Muscle layer of duodenum (tissue), 2 donors: ENCODE measurements at regions not wholly inside any gene's neighbourhood (a gene's known extent, or its start where the extent isn't known, plus 50 kb on each side); places are given as distances from the start of the nearest gene placed in this dataset.

Source experiments
- H3K27ac ChIP-seq: one replicate; pipeline ENCODE4 v1.7.0; 2013; ENCODE audit warnings: mild to moderate bottlenecking, low read length
- H3K27me3 ChIP-seq: one replicate; pipeline ENCODE4 v1.7.0; 2013; ENCODE audit warnings: low read depth, mild to moderate bottlenecking, control low read depth, low read length
- H3K36me3 ChIP-seq, 2 donors: one replicate each; pipeline ENCODE4 v1.7.0; 2013; ENCODE audit warnings: low read length in 2 of 2, control low read depth in 1 of 2, mild to moderate bottlenecking in 1 of 2; ENCODE audit not compliant: insufficient read depth in 2 of 2, control insufficient read depth in 1 of 2
- H3K4me1 ChIP-seq, 2 donors: one replicate each; pipeline ENCODE4 v1.7.0; 2013; ENCODE audit warnings: low read length in 2 of 2, mild to moderate bottlenecking in 2 of 2, control low read depth in 1 of 2, moderate library complexity in 1 of 2; ENCODE audit not compliant: insufficient read depth in 2 of 2, control insufficient read depth in 1 of 2
- H3K4me3 ChIP-seq, 2 donors: one replicate each; pipeline ENCODE4 v1.7.0; 2013; ENCODE audit warnings: low read length in 2 of 2, low read depth in 1 of 2, mild to moderate bottlenecking in 1 of 2
- H3K9me3 ChIP-seq, 2 donors: one replicate each; pipeline ENCODE4 v1.7.0; 2013; ENCODE audit warnings: low read length in 2 of 2, control low read depth in 1 of 2, mild to moderate bottlenecking in 1 of 2; ENCODE audit not compliant: control insufficient read depth in 1 of 2
- donor health status: healthy.

DNA sequence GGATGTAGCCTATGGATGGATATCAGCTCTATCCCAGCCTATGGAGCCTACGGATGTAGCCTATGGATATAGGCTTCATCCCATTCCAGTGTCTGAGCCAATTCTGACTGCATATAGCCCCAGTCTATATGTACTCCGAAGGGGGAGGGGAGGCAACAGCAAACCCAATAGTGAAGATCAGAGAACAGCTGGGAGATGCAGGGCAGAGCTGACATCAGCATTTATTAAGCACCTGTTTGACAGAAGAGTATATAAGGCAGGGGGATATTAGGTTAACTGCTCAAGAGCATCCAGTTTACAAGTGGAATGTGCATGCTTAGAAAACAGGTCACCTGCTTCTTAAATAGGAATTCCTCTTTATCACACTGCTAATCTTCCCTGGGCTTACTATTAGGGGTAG lies 85.2 kb downstream of the TNFAIP3 start:
- Histone ChIP-seq H3K36me3 (no peaks in the 10 kb centered on the region), H3K4me1 (no peaks in the 10 kb centered on the region), H3K27me3 (no peaks in the 10 kb centered on the region), H3K4me3 (no peak overlapping the region), H3K27ac (no peak overlapping the region), H3K9me3 (no peaks in the 10 kb centered on the region)

DNA sequence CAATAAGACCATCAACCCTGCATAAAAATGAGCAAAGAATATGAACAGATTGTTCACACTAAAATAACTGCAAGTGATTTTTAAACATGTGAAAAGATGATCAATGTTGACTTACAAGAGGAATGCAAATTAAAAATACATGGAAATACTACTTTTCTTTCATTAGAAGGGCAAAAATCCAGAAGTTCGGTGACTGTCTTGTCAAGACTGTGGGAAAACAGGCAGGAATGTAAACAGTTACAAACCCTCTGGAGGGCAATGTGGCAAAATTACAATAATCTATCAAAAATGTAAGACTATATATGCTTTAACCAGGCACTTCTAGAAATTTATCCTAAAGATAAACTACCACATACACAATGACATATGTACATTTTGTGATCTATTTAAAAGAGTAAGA lies 86.7 kb downstream of the TNFAIP3 start:
- Histone ChIP-seq H3K27me3 (no peaks in the 10 kb centered on the region), H3K27ac (no peak overlapping the region)

DNA sequence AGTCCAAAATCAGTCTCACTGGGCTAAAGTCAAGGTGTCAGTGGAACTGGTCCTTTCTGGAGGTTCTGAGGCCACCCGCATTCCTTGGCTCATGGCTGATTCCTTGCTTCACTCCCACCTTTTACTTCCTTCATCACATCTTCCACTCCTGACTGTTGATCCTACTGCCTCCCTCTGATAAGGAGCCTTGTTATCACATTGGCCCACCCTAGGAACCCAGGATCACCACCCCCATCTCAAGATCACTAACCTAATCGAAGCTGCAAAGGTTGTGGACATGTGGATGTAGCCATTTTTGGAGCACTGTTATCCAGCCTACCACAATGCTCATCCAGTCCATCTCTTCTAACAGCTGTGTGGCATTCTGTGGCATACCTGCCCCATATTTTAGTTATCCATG lies 87.2 kb downstream of the TNFAIP3 start:
- Histone ChIP-seq H3K4me3 (no peak overlapping the region), H3K27me3 (no peaks in the 10 kb centered on the region), H3K27ac (no peak overlapping the region), H3K9me3 (no peaks in the 10 kb centered on the region), H3K36me3 (no peaks in the 10 kb centered on the region), H3K4me1 (no peaks in the 10 kb centered on the region)

More for the DNA sequence above, 86.7 kb downstream of the TNFAIP3 start:
- no peak overlapping the region for H3K4me3 ChIP-seq
- no peaks in the 10 kb centered on the region for H3K4me1 ChIP-seq
- no peaks in the 10 kb centered on the region for H3K9me3 ChIP-seq
- no peaks in the 10 kb centered on the region for H3K36me3 ChIP-seq

DNA sequence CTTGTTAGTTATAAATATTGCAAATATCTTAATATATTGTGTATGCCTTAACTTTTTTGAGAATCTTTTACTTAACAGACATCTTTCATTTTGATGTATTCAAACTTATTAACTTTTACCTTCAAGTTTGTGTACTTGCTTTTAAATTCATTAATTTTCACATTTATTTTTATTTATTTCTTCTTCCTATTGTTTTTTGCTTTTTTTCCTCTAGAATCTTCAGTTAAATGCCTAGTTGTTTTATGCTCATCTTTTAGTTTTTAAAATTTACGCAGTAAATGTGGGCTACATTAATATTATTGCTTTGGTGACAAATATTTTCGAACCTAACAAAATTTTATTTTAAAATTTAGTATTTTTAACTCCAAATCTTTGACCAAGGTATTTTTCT lies 89.0 kb downstream of the TNFAIP3 start:
- H3K4me1 ChIP-seq = no peaks in the 10 kb centered on the region
- no peak overlapping the region for H3K4me3 ChIP-seq
- H3K36me3 ChIP-seq = no peaks in the 10 kb centered on the region
- H3K27ac ChIP-seq = no peak overlapping the region
- H3K9me3 ChIP-seq = no peaks in the 10 kb centered on the region
- no peaks in the 10 kb centered on the region for H3K27me3 ChIP-seq

DNA sequence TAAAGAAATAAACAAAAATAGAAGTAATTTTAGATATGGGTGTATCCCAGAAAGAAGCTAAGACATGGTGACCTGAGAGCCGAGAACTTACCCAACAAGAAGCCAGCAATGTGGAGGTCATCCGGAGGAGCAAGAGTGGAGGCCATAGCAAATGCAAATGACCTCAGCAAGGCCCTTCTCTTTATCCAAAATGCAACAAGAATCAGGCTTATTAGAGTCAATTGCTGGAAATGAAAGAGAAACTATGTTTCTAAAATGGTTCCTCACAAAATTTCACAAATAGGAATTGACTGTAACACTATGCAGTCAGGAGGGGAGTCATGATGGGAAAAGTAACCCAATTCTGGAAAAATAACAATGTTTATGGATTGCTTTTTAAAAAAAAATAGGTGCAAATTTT lies 90.4 kb downstream of the TNFAIP3 start:
- H3K36me3 ChIP-seq = no peaks in the 10 kb centered on the region
- no peaks in the 10 kb centered on the region for H3K9me3 ChIP-seq
- H3K4me1 ChIP-seq = no peaks in the 10 kb centered on the region
- no peak overlapping the region for H3K4me3 ChIP-seq
- H3K27me3 ChIP-seq = no peaks in the 10 kb centered on the region
- no peak overlapping the region for H3K27ac ChIP-seq

DNA sequence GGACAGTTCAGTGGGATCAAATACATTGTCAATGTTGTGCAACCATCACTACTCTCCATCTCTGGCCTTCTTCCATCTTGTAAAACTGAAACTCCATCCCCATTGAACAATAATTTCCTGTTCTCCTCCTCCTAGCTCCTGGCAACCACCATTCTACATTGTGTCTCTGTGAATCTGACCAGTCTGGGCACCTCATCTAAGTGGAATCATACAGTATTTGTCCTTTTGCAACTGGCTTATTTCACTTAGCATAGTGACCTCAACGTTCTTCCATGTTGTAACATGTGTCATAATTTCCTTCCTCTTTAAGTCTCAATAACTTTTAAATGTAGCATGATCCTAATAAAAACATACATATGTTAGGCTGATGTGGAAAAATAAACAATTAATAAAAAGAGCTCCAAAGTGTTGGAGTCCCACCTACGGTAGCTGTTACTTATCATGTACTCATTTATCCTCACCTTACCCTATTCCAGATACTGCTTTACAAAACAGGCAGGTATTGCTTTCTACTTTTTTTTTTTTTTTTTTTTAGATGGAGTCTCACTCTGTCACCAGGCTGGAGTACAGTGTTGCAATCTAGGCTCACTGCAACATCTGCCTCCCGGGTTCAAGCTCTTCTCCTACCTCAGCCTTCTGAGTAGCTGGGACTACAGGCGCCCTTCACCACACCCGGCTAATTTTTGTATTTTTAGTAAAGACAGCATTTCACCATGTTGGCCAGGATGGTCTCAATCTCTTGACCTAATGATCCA lies 91.9 kb downstream of the TNFAIP3 start:
- Histone ChIP-seq H3K27me3 (no peaks in the 10 kb centered on the region), H3K27ac (no peak overlapping the region)

DNA sequence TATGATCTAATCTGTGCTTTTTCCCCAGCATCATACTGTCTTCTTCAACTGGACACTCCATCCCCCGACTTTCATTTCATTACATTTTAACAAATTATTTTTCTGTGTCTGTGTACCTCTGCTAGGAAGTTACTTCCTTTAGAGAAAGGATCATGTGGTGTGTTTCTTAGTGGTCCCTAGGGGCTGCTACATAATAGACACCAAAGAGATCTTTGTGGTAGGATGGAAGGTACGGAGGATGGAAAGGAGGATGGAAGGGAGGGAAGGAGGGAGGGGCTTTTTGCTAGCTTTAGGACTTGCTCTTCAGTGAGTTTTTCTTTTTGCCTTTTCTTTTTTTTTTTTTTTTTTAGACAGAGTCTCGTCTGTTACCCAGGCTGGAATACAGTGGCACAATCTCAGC lies 95.7 kb downstream of the TNFAIP3 start:
- H3K9me3 ChIP-seq = no peaks in the 10 kb centered on the region
- H3K27me3 ChIP-seq = no peaks in the 10 kb centered on the region
- H3K36me3 ChIP-seq = no peaks in the 10 kb centered on the region
- H3K4me3 ChIP-seq = no peak overlapping the region
- no peak overlapping the region for H3K27ac ChIP-seq
- H3K4me1 ChIP-seq = no peaks in the 10 kb centered on the region

More for the DNA sequence above, 91.9 kb downstream of the TNFAIP3 start:
- no peaks in the 10 kb centered on the region for H3K9me3 ChIP-seq
- H3K4me3 ChIP-seq = no peak overlapping the region
- no peaks in the 10 kb centered on the region for H3K4me1 ChIP-seq
- H3K36me3 ChIP-seq = no peaks in the 10 kb centered on the region

DNA sequence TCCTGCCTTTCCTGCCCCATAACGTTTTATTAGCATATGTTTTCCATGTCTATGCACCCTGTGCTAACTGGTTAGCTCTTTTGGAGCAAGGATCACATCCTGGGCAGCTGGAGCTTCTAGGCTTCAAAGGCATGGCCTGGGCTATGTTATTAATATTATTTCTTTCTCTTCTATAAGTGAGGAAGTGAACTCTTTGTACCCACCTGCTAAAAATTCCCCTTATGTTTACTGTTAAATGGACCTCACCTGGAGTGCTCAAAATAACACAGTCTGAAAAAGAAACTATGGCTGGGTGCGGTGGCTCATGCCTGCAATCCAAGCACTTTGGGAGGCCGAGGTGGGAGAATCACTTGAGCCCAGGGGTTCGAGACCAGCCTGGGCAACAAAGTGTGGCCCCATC lies 97.8 kb downstream of the TNFAIP3 start:
- Histone ChIP-seq H3K36me3 (no peaks in the 10 kb centered on the region), H3K27me3 (no peaks in the 10 kb centered on the region), H3K4me1 (no peaks in the 10 kb centered on the region), H3K4me3 (no peak overlapping the region), H3K9me3 (no peaks in the 10 kb centered on the region), H3K27ac (no peak overlapping the region)

DNA sequence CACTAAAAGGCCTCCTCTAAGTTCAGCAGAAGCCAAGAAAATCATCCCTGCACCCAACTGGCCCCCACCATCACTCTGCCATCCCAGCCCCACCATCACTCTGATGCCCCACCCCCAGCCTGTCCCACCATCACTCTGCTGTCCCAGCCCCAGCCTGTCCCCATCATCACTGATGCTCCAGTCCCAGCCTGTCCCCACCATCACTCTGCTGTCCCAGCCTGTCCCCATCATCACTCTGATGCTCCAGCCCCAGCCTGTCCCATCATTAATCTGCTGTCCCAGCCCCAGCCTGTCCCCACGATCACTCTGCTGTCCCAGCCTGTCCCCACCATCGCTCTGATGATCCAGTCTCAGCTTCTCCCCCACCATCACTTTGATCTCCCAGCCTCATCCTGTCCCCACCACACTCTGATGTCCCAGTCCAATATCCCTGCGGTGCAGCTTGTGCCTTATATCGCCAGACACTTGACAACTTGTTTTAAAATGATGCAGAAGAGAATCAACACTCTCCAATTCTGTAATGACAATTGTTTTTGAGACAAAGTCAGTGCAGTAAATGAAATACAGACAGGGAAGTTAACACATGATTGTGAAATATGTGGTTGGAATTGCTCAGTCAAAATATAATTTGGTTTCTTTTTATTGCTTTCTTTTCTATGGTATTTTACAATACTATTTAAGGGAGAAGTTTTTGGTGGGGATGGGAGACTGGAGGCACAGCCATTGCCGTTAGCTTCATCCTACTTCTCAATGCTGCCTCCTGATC lies 100.8 kb downstream of the TNFAIP3 start:
- no peaks in the 10 kb centered on the region for H3K27me3 ChIP-seq
- H3K27ac ChIP-seq = no peak overlapping the region
- H3K4me1 ChIP-seq = no peaks in the 10 kb centered on the region
- no peaks in the 10 kb centered on the region for H3K36me3 ChIP-seq
- H3K4me3 ChIP-seq = no peak overlapping the region
- H3K9me3 ChIP-seq = no peaks in the 10 kb centered on the region

DNA sequence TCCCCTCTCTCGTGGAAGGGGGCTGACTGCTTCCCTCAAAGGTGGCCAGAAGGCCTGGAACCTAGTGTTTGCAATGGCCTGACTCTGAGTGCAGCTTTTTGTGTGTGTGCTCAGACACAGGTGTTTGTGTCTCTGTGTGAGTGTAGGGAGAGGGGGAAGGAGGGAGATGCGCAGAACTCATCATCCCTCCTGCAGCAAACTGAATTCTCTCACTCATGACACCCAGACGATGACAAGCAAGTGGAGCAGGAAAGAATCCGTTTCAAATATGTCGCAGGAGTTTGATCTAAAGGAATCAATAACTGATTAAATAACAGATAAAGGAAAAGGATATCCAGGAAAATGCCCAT lies 101.4 kb downstream of the TNFAIP3 start:
- H3K36me3 ChIP-seq = no peaks in the 10 kb centered on the region
- no peak overlapping the region for H3K4me3 ChIP-seq
- H3K9me3 ChIP-seq = no peaks in the 10 kb centered on the region
- no peaks in the 10 kb centered on the region for H3K27me3 ChIP-seq
- no peak overlapping the region for H3K27ac ChIP-seq
- no peaks in the 10 kb centered on the region for H3K4me1 ChIP-seq

DNA sequence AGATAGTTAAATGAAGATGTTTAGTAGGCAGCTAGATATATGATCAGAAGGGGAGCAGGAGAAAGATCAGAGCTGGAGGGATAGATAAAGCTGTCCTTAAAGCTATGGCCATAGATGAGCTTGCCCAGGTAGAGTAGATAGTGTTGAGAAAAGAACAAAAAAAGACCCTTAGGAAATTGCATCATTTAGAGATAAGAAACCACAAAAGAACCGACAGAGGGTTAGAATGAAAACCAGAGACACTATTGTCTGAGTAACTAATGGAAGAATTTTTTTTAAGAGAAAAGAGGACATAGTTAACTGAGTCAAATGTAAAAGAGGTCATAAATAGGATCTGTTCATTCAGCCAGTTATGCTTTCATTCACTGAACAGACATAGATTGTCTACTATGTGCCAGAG lies 101.8 kb downstream of the TNFAIP3 start:
- no peaks in the 10 kb centered on the region for H3K27me3 ChIP-seq
- no peak overlapping the region for H3K4me3 ChIP-seq
- no peaks in the 10 kb centered on the region for H3K36me3 ChIP-seq
- no peaks in the 10 kb centered on the region for H3K4me1 ChIP-seq
- H3K9me3 ChIP-seq = no peaks in the 10 kb centered on the region
- H3K27ac ChIP-seq = no peak overlapping the region

DNA sequence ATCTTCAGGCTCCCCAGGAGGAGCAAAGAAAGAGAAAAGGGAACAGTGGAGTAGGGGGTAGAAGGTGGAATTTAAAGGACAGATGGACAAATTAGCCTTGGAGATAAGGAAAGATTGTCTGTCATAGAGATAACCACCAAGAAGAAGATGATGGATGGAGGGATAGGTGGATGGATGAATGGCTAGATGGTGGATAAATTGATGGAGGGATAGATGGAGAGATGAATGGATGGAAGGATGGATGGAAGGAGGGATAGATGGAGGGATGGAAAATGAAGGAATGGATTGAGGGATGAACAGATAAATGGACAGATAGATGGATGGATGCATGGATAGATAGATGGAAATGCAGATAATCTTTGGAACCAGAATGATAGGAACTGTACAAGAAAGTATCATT lies 102.8 kb downstream of the TNFAIP3 start:
- no peaks in the 10 kb centered on the region for H3K4me1 ChIP-seq
- H3K27ac ChIP-seq = no peak overlapping the region
- H3K36me3 ChIP-seq = no peaks in the 10 kb centered on the region
- H3K4me3 ChIP-seq = no peak overlapping the region
- H3K27me3 ChIP-seq = no peaks in the 10 kb centered on the region
- H3K9me3 ChIP-seq = no peaks in the 10 kb centered on the region
